ENCODE measurements at regions not wholly inside any gene's neighbourhood (a gene's known extent, or its start where the extent isn't known, plus 50 kb on each side); places are given as distances from the start of the nearest gene placed in this dataset.
"Not testable (repeated sequence)": the region's sequence is repeated elsewhere in the genome, so short reads cannot be mapped to it uniquely, and the experiment has no call there.

DNA sequence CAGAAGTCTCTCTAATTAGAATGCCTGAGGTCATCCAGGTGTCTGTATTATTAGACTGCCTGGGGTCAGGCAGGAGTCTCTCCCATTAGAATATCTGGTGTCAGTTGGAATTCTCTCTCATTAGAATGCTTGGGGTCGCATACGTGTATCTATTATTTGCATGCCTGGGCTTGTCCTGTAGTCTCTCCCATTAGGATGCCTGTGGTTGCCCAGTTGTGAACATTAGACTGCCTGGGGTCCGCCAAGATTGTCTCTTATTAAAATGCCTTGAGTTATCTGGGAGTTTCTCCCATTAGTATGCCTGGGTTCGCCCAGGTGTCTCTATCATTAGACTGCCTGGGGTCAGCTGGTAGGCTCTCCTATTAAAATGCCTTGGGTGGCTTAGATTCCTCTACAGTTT is 1494.7 kb downstream of the UQCRFS1 start:
- Mint-ChIP-seq H3K4me1 (no peaks in the 10 kb centered on the region), H3K27me3 (no peaks in the 10 kb centered on the region), H3K27ac (peak overlapping the region in 1 of 8 donors; percentile 47), H3K36me3 (peaks cover 0 to 5% (median 0%) of the 10 kb centered on the region in 3 donors), H3K9me3 (peaks cover 48 to 86% (median 71%) of the 10 kb centered on the region in 5 donors), H3K4me3 (no peak overlapping the region)
- H3K9me3 ChIP-seq (ENCODE audit: low read length) = peaks cover 17% of the 10 kb centered on the region
- H3K36me3 ChIP-seq (ENCODE audit: insufficient read depth, low read length) = no peaks in the 10 kb centered on the region
- H3K27me3 ChIP-seq (ENCODE audit: insufficient read depth, low read length, poor library complexity, severe bottlenecking) = no peaks in the 10 kb centered on the region
- CTCF ChIA-PET = no interaction called here
- POLR2A ChIA-PET = no interaction called here
- H3K4me1 ChIP-seq (ENCODE audit: insufficient read depth, low read length) = no peaks in the 10 kb centered on the region
- H3K4me3 ChIP-seq (ENCODE audit: low read length) = no peak overlapping the region
- H3K27ac ChIP-seq (ENCODE audit: low read depth, low read length) = no peak overlapping the region
- no peak for DNase-seq

DNA sequence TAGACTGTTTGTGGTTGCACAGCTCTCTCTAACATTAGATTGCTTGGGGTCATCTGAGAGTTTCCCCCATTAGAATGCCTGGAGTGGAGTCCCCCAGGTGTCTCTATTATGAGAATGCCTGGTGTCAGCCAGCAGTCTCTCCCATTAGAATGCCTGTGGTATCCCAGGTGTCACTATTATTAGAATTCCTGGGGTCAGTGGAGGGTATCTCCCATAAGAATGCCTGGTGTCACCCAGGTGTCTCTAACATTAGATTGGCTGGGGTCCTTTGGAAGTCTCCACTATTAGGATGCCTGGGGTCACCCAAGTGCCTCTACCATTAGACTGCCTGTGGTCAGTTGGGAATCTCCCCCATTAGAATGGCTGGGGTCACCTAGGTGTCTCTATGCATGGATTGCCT is 1495.1 kb downstream of the UQCRFS1 start:
- ChIA-PET CTCF (no interaction called here), POLR2A (no interaction called here)
- H3K4me3 ChIP-seq (ENCODE audit: low read length) = no peak overlapping the region
- Mint-ChIP-seq H3K27me3 (no peaks in the 10 kb centered on the region), H3K9me3 (peaks cover 48 to 85% (median 71%) of the 10 kb centered on the region in 5 donors), H3K27ac (no peak overlapping the region), H3K4me3 (no peak overlapping the region), H3K4me1 (no peaks in the 10 kb centered on the region), H3K36me3 (peaks cover 0 to 5% (median 0%) of the 10 kb centered on the region in 3 donors)
- peaks cover 16% of the 10 kb centered on the region for H3K9me3 ChIP-seq (ENCODE audit: low read length)
- no peak overlapping the region for H3K27ac ChIP-seq (ENCODE audit: low read depth, low read length)
- no peaks in the 10 kb centered on the region for H3K4me1 ChIP-seq (ENCODE audit: insufficient read depth, low read length)
- no peaks in the 10 kb centered on the region for H3K36me3 ChIP-seq (ENCODE audit: insufficient read depth, low read length)
- DNase-seq = no peak
- no peaks in the 10 kb centered on the region for H3K27me3 ChIP-seq (ENCODE audit: insufficient read depth, low read length, poor library complexity, severe bottlenecking)

- Histone ChIP-seq H3K36me3 (ENCODE audit: insufficient read depth, low read length) (no peaks in the 10 kb centered on the region), H3K4me1 (ENCODE audit: insufficient read depth, low read length) (no peaks in the 10 kb centered on the region), H3K4me3 (ENCODE audit: low read length) (no peak overlapping the region), H3K27me3 (ENCODE audit: insufficient read depth, low read length, poor library complexity, severe bottlenecking) (no peaks in the 10 kb centered on the region), H3K27ac (ENCODE audit: low read depth, low read length) (no peak overlapping the region), H3K9me3 (ENCODE audit: low read length) (peaks cover 16% of the 10 kb centered on the region)
- DNase-seq = no peak
- Mint-ChIP-seq H3K27me3 (no peaks in the 10 kb centered on the region), H3K27ac (no peak overlapping the region), H3K36me3 (peaks cover 0 to 5% (median 0%) of the 10 kb centered on the region in 3 donors), H3K4me3 (no peak overlapping the region), H3K9me3 (peaks cover 51 to 88% (median 70%) of the 10 kb centered on the region in 5 donors), H3K4me1 (no peaks in the 10 kb centered on the region)
- CTCF ChIA-PET = no interaction called here
- POLR2A ChIA-PET = no interaction called here
Measured at GRCh38 chr19:27716922-27717321, 1496.0 kb downstream of the UQCRFS1 start.

- no peak overlapping the region for H3K27ac ChIP-seq (ENCODE audit: low read depth, low read length)
- no peak overlapping the region for H3K27ac Mint-ChIP-seq
- no peaks in the 10 kb centered on the region for H3K4me1 ChIP-seq (ENCODE audit: insufficient read depth, low read length)
- no peaks in the 10 kb centered on the region for H3K27me3 Mint-ChIP-seq
- H3K9me3 ChIP-seq (ENCODE audit: low read length) = peaks cover 7% of the 10 kb centered on the region
- H3K9me3 Mint-ChIP-seq = peaks cover 48 to 74% (median 60%) of the 10 kb centered on the region in 5 donors
- ChIA-PET POLR2A (no interaction called here), CTCF (no interaction called here)
- H3K27me3 ChIP-seq (ENCODE audit: insufficient read depth, low read length, poor library complexity, severe bottlenecking) = no peaks in the 10 kb centered on the region
- H3K36me3 ChIP-seq (ENCODE audit: insufficient read depth, low read length) = no peaks in the 10 kb centered on the region
- no peak overlapping the region for H3K4me3 Mint-ChIP-seq
- H3K4me3 ChIP-seq (ENCODE audit: low read length) = no peak overlapping the region
- H3K4me1 Mint-ChIP-seq = no peaks in the 10 kb centered on the region
- DNase-seq = no peak
- no peaks in the 10 kb centered on the region for H3K36me3 Mint-ChIP-seq
Measured at GRCh38 chr19:27714857-27715256, 1498.1 kb downstream of the UQCRFS1 start.

GRCh38 chr19:27709496-27709895 is 1503.5 kb downstream of the UQCRFS1 start:
- Histone ChIP-seq H3K4me3 (ENCODE audit: low read length) (no peak overlapping the region), H3K4me1 (ENCODE audit: insufficient read depth, low read length) (no peaks in the 10 kb centered on the region), H3K36me3 (ENCODE audit: insufficient read depth, low read length) (no peaks in the 10 kb centered on the region), H3K9me3 (ENCODE audit: low read length) (no peaks in the 10 kb centered on the region), H3K27ac (ENCODE audit: low read depth, low read length) (no peak overlapping the region), H3K27me3 (ENCODE audit: insufficient read depth, low read length, poor library complexity, severe bottlenecking) (no peaks in the 10 kb centered on the region)
- POLR2A ChIA-PET = no interaction called here
- Mint-ChIP-seq H3K36me3 (no peaks in the 10 kb centered on the region), H3K4me3 (no peak overlapping the region), H3K27me3 (peaks cover 0 to 2% of the 10 kb centered on the region in 2 donors), H3K27ac (no peak overlapping the region), H3K9me3 (peaks cover 13 to 33% (median 26%) of the 10 kb centered on the region in 5 donors), H3K4me1 (no peaks in the 10 kb centered on the region)
- no peak for DNase-seq
- CTCF ChIA-PET = no interaction called here

- H3K9me3 Mint-ChIP-seq = peaks cover 14 to 33% (median 24%) of the 10 kb centered on the region in 5 donors
- H3K27ac ChIP-seq (ENCODE audit: low read depth, low read length); DNase-seq; H3K4me1 Mint-ChIP-seq; H3K27me3 Mint-ChIP-seq; CTCF ChIA-PET; POLR2A ChIA-PET; H3K27me3 ChIP-seq (ENCODE audit: insufficient read depth, low read length, poor library complexity, severe bottlenecking); H3K4me3 ChIP-seq (ENCODE audit: low read length); H3K36me3 Mint-ChIP-seq; H3K4me3 Mint-ChIP-seq; H3K9me3 ChIP-seq (ENCODE audit: low read length); H3K4me1 ChIP-seq (ENCODE audit: insufficient read depth, low read length); H3K36me3 ChIP-seq (ENCODE audit: insufficient read depth, low read length); H3K27ac Mint-ChIP-seq: not testable (repeated sequence)
Measured at GRCh38 chr19:27708986-27709385, 1504.0 kb downstream of the UQCRFS1 start.

DNA sequence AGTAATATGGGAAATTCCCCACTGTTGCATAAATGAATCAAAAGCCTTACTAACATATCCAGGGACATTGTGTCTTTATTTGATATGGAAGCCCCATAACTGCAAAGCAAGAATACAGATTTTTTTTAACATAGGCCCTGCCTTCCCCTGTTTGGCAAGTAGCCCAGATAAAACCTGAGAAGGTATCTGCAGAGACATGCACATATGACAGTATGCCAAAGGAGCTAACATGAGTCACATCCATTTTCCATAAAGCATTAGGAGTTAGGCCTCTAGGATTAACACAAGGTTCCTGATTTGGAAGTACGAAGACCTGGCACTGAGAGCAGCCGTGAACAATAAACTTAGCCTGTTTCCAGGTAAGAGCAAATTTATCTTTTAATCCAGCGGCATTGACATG is 1505.9 kb downstream of the UQCRFS1 start:
- DNase-seq; H3K4me1 ChIP-seq (ENCODE audit: insufficient read depth, low read length); H3K36me3 ChIP-seq (ENCODE audit: insufficient read depth, low read length); H3K4me3 ChIP-seq (ENCODE audit: low read length); H3K27me3 Mint-ChIP-seq; H3K9me3 ChIP-seq (ENCODE audit: low read length); H3K4me1 Mint-ChIP-seq; H3K27ac Mint-ChIP-seq; POLR2A ChIA-PET; H3K27ac ChIP-seq (ENCODE audit: low read depth, low read length); H3K27me3 ChIP-seq (ENCODE audit: insufficient read depth, low read length, poor library complexity, severe bottlenecking); H3K4me3 Mint-ChIP-seq; CTCF ChIA-PET; H3K36me3 Mint-ChIP-seq: not testable (repeated sequence)
- peaks cover 5 to 23% (median 14%) of the 10 kb centered on the region in 5 donors for H3K9me3 Mint-ChIP-seq

DNA sequence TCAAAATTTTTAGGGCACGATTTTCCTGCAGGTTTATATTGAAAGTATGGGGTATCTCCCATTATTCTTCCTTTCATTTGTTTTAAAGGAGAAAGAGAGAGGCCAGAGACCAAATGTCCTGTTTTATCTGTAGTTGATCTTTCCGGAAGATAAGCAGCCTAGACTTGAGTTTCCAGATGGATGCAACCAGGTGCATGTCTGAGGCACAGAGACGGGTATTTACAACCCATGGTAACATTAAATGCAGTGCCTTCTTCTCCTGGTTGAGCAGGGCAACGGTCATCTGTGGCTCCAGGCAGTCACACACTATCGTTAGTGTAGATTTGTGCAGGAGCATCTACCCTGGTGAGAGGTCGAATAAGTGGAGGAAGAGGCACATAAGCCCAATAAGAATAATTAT is 1507.1 kb downstream of the UQCRFS1 start:
- H3K4me1 ChIP-seq (ENCODE audit: insufficient read depth, low read length) = no peaks in the 10 kb centered on the region
- no peak overlapping the region for H3K4me3 ChIP-seq (ENCODE audit: low read length)
- H3K27me3 ChIP-seq (ENCODE audit: insufficient read depth, low read length, poor library complexity, severe bottlenecking) = no peaks in the 10 kb centered on the region
- ChIA-PET POLR2A (no interaction called here), CTCF (no interaction called here)
- no peak for DNase-seq
- Mint-ChIP-seq H3K4me1 (no peaks in the 10 kb centered on the region), H3K36me3 (no peaks in the 10 kb centered on the region), H3K27me3 (peaks cover 0 to 2% of the 10 kb centered on the region in 2 donors), H3K9me3 (peaks cover 2 to 14% (median 9%) of the 10 kb centered on the region in 5 donors), H3K27ac (no peak overlapping the region), H3K4me3 (no peak overlapping the region)
- no peaks in the 10 kb centered on the region for H3K36me3 ChIP-seq (ENCODE audit: insufficient read depth, low read length)
- H3K27ac ChIP-seq (ENCODE audit: low read depth, low read length) = no peak overlapping the region
- no peaks in the 10 kb centered on the region for H3K9me3 ChIP-seq (ENCODE audit: low read length)

Data from CD8-positive, alpha-beta memory T cell (primary cell).